ENCODE measurements at regions not wholly inside any gene's neighbourhood (a gene's known extent, or its start where the extent isn't known, plus 50 kb on each side); places are given as distances from the start of the nearest gene placed in this dataset.

GRCh38 chr15:52624262-52624661 lies 54.9 kb downstream of the ATOSA start:
- TF ChIP-seq CTCF (IDR thresholded peaks at IDR 0.05) (no peak), POLR2A (IDR thresholded peaks at IDR 0.05) (no peak)

All from testis (tissue), 2 donors.